Naive thymus-derived CD8-positive, alpha-beta T cell (primary cell): ENCODE measurements at regions not wholly inside any gene's neighbourhood (a gene's known extent, or its start where the extent isn't known, plus 50 kb on each side); places are given as distances from the start of the nearest gene placed in this dataset.
A peak's percentile ranks its signal among the peaks of the same experiment; 100 is the strongest.

Source experiments
- ATAC-seq, 2 donors: fragments of 150-1000 bp; cut with Tn5 transposase in 1 of 2; sonication (Bioruptor Pico), chemical (Tn5 transposase) in 1 of 2; 1 replicate in 1 of 2; 2 replicates in 1 of 2; pipeline ENCODE4 v1.10.0; 2021; ENCODE audit warnings: mild to moderate bottlenecking in 2 of 2, moderate library complexity in 2 of 2
- POLR2A ChIA-PET: fragments of 350-600 bp; sonication (Branson Sonifier 250); formaldehyde crosslinking; loops from one replicate; lab custom pipeline; 2021; ENCODE audit warnings: antibody characterized with exemption; lab: Charles Lee
- DNase-seq, 10 donors: peaks; one replicate each; pipeline versions ENCODE4 v3.0.0 to v3.0.0-alpha.2; 2020 to 2022
- H3K27ac Mint-ChIP-seq, 10 donors: one replicate each; pipeline ENCODE4 v1.8.0; 2020 to 2022; ENCODE audit warnings: mild to moderate bottlenecking in 10 of 10, mixed read lengths in 10 of 10, moderate library complexity in 4 of 10, inconsistent platforms in 1 of 10
- H3K27me3 Mint-ChIP-seq, 5 donors: one replicate each; pipeline ENCODE4 v1.8.0; 2021 to 2022; ENCODE audit warnings: mixed read lengths in 5 of 5
- H3K36me3 Mint-ChIP-seq, 3 donors: one replicate each; pipeline ENCODE4 v1.8.0; 2020 to 2022; ENCODE audit warnings: mixed read lengths in 3 of 3, mild to moderate bottlenecking in 2 of 3, inconsistent platforms in 1 of 3
- H3K4me1 Mint-ChIP-seq, 4 donors: one replicate each; pipeline ENCODE4 v1.8.0; 2021 to 2022; ENCODE audit warnings: mixed read lengths in 4 of 4
- H3K4me3 Mint-ChIP-seq, 10 donors: one replicate each; pipeline ENCODE4 v1.8.0; 2020 to 2022; ENCODE audit warnings: mild to moderate bottlenecking in 10 of 10, mixed read lengths in 10 of 10, moderate library complexity in 6 of 10, inconsistent platforms in 1 of 10
- H3K9me3 Mint-ChIP-seq, 9 donors: one replicate each; pipeline ENCODE4 v1.8.0; 2020 to 2022; ENCODE audit warnings: mixed read lengths in 9 of 9, mild to moderate bottlenecking in 3 of 9, inconsistent platforms in 1 of 9, moderate library complexity in 1 of 9

- ATAC-seq (no peak), DNase-seq (no peak)
- Mint-ChIP-seq H3K9me3 (peaks cover 0 to 8% (median 3%) of the 10 kb centered on the region in 9 donors), H3K4me3 (no peak overlapping the region), H3K36me3 (peaks cover 0 to 5% (median 0%) of the 10 kb centered on the region in 3 donors), H3K27me3 (peaks cover 0 to 1% (median 0%) of the 10 kb centered on the region in 5 donors), H3K4me1 (peaks cover 0 to 28% (median 3%) of the 10 kb centered on the region in 4 donors), H3K27ac (no peak overlapping the region)
- POLR2A ChIA-PET: no interaction called here
These were observed 54.3 kb upstream of the STIM2 start for GRCh38 chr4:26806331-26806730.

- Mint-ChIP-seq H3K4me3 (peak overlapping the region in 1 of 10 donors; percentile 40), H3K4me1 (peaks cover 5 to 38% (median 9%) of the 10 kb centered on the region in 4 donors), H3K36me3 (peaks cover 0 to 6% (median 0%) of the 10 kb centered on the region in 3 donors), H3K27me3 (peaks cover 0 to 1% (median 0%) of the 10 kb centered on the region in 5 donors), H3K9me3 (peaks cover 0 to 11% (median 4%) of the 10 kb centered on the region in 9 donors), H3K27ac (no peak overlapping the region)
- no peak for DNase-seq
- POLR2A ChIA-PET: no interaction called here
- no peak for ATAC-seq
These were observed 53.3 kb upstream of the STIM2 start for GRCh38 chr4:26807330-26807729.

GRCh38 chr4:26809811-26810210, 50.8 kb upstream of the STIM2 start:
- Mint-ChIP-seq H3K36me3 (peaks cover 0 to 6% (median 0%) of the 10 kb centered on the region in 3 donors), H3K4me1 (peaks cover 6 to 44% (median 12%) of the 10 kb centered on the region in 4 donors), H3K4me3 (no peak overlapping the region), H3K9me3 (peaks cover 0 to 11% (median 4%) of the 10 kb centered on the region in 9 donors), H3K27me3 (peaks cover 0 to 1% (median 0%) of the 10 kb centered on the region in 5 donors), H3K27ac (no peak overlapping the region)
- ATAC-seq (no peak), DNase-seq (no peak)
- POLR2A ChIA-PET: no interaction called here
